Stimulated activated CD4-positive, alpha-beta T cell treated with anti-CD3 and anti-CD28 coated beads, Interleukin-15, amount 100 ng/mL, for 48 hours (primary cell): ENCODE measurements at regions not wholly inside any gene's neighbourhood (a gene's known extent, or its start where the extent isn't known, plus 50 kb on each side); places are given as distances from the start of the nearest gene placed in this dataset.
"Not testable (repeated sequence)": the region's sequence is repeated elsewhere in the genome, so short reads cannot be mapped to it uniquely, and the experiment has no call there.

ENCODE experiments used
- DNase-seq, 2 donors: peaks; one replicate each; pipeline ENCODE4 v3.0.0-alpha.2; 2020; ENCODE audit warnings: low read depth in 2 of 2

DNA sequence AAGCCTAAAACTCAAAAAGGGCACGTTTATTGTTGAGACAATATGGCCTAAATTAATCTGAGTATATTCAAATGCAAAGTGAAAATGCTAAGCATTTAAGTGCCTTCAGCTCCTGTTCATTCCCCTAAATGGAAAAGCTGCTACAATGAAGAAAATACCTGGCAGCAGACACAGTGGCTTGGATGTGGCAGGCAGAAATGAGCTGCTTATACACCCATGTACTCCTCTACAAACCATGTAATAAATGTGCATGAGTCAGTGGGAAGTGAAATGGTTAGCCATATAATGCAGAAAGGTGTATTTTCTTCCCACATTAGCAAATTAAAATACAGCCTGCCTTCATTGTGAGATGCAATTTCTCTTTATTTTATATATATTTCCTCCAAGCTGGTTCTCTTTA, 859.2 kb upstream of the SEMA6A start:
- no peak for DNase-seq

DNA sequence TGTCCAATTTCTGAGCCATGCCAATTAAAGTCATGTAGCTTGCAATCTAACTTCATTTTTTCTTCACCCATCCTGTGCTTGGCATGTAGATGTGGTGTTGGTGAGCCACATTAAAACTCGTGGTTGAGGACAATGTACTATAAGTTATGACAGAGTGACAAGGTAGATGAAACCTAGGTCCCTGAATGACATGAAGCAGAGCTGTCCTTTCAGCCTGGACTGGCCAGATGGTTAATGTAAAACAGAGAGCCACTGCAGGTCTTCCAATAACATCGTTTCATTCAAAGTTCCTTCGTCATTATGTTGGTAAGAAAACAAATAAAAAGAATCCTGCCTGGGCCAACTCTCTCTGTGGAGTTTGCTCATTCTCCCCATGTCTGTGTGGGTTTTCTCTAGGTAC, 856.5 kb upstream of the SEMA6A start:
- DNase-seq, result no peak

DNA sequence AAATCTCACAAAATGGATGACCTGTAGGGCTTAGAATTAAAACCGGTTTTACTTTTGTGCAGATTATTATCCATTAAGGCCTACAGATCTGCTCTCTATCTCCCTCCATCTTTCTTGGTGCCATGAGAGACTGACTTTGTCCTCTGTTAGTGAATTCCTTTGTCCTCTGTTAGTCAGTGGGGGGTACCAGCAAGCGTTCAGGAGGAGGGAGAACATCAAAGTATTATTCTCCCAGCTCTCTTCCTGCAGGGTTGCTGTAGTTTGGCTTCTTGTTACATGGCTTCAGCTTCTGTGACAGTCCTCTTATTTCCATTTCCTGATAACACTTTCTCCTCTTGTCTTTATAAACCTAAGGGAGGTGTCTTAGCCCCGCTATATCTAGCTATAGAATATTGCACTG, 850.5 kb upstream of the SEMA6A start:
- no peak for DNase-seq

- DNase-seq, result no peak
These were observed 849.9 kb upstream of the SEMA6A start for GRCh38 chr5:117424559-117424958.

DNA sequence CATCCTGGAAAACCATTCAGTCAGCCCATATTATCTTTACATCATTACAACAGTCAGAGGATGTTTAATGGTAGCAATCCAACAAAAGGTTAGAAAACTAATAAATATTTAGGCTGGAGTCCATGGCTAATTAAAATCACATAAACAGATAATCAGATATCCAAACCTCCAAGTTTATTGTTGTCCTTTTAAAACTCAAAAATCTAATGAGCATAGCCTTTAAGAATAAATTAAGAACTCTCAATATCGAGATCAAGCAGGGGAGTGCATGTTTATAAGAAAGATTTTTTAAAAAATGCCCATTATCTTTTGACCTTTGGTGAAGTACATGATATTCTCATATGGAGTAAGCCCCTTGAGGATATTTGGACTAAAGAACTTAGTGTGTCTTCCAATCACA, 842.9 kb upstream of the SEMA6A start:
- no peak for DNase-seq

GRCh38 chr5:117414926-117415325, 840.3 kb upstream of the SEMA6A start:
- DNase-seq, result no peak

DNA sequence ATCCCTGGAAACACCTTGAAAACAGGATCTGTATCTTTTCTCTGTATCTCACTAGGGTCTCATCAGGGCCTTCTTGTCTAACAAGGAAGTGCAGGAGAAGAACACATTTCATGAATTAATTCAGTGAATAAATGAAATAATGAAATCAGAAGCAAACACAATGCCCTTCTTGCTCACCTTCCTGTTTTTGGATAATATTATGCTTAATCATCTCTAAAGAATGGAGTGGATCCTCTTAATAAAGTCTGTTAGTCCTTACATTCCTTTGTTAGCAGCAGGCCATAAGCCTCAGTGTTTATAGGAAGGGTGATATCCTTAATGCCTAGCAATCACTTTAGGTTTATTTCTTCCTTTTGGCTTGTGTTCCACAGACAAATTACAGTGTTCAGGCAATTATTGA, 837.1 kb upstream of the SEMA6A start:
- no peak for DNase-seq

- no peak for DNase-seq
These were observed 830.6 kb upstream of the SEMA6A start for GRCh38 chr5:117405197-117405596.

DNA sequence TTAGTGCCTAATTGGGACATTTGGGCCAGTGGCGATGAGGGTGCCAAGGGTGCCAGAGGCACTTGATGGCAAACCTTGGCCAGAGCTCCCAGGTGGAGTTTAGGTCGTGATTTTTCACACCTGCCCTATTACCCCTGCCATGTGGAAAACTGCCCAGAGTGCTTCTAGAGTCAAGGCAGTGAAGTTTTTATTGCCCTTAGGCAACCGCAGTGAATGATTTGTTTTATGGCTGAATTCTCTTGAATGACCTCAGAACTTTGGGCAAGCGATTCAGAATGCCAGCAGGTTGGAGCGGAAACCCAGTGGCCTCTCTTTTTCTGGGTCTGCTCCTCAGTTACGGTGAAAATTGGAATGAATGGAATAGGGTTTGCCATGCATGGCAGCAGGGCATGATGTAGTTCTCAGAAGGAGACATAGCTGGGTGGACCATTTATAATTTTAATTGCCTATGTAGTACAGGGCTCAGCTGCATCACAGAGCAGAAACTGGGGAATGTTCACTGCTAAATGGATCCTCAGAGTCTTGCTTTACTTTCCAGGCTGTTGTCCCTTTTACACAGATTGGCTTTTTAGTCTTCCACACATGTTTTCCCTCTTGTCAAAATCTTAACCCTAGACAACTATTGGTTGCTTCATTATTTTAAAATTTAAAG, 820.0 kb upstream of the SEMA6A start:
- no peak for DNase-seq

DNA sequence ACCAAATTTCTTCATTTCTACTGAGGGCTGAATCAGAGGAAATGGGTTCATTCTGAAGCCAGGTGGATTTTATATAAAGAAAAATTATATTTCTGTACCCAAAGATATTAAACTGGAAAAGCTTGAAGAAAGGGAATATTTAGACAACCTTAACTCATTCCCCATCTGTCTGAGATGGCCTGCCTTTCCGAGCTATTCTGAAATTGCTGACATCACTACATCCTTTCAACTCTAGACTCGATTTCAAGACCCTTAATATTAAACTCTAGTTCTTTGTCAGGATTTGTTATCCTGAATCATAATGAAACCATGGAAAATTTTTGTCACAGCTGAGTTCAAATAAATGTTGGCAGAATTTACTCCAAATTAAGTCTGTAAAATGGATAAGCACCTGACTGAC, 818.5 kb upstream of the SEMA6A start:
- no peak for DNase-seq

GRCh38 chr5:117380316-117380715, 805.7 kb upstream of the SEMA6A start:
- DNase-seq, result no peak

- no peak for DNase-seq
These were observed 804.9 kb upstream of the SEMA6A start for GRCh38 chr5:117379521-117379920.

DNA sequence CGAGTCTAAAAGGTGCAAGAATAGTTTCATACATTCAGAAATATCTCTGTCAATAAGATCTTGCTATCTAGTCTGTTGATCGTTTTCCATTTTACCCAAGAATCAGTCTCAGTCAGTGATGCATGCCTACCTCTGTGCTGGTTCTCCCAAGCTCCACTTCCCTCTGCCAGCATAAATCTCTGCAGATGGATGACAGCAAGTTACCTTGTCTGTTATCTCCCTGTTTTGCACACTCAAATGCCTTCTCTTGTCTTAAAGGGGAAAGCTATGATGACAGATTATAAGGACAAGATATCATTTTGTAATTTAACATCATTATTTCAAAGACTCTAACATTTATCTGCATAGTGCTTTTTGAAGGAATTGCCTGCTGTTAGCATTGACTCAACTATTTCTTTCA, 802.1 kb upstream of the SEMA6A start:
- DNase-seq, result no peak

- DNase-seq, result no peak
These were observed 785.3 kb upstream of the SEMA6A start for GRCh38 chr5:117359895-117360294.

DNA sequence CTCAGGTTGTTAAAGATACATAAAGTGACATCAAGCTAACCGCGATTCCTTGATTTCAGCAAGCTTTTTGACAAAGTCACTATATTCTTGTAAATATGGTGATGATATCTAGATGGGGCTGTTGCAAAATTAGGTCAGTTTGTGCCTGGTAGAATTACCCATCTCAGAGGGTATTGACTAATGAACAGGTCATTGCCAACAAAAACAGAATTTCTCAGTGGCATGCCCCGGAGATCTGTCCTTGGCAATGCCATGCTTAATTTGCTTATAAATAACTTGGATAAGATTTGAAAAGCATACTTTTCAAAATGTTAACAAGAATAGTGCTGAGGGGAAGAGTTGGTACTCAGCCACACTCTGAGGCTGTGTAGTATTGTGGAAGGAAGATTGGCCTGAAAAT, 783.3 kb upstream of the SEMA6A start:
- DNase-seq, result no peak

GRCh38 chr5:117347280-117347679, 772.7 kb upstream of the SEMA6A start:
- no peak for DNase-seq

DNA sequence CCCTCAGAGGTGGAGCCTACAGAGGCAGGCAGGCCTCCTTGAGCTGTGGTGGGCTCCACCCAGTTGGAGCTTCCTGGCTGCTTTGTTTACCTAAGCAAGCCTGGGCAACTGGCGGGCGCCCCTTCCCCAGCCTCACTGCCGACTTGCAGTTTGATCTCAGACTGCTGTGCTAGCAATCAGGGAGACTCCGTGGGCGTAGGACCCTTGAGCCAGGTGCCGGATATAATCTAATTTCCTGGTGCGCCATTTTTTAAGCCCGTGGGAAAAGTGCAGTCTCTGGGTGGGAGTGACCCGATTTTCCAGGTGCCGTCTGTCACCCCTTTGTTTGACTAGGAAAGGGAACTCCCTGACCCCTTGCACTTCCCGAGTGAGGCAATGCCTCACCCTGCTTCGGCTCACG, 769.1 kb upstream of the SEMA6A start:
- DNase-seq, result not testable (repeated sequence)

- DNase-seq, result no peak
These were observed 762.6 kb upstream of the SEMA6A start for GRCh38 chr5:117337064-117337749.

DNA sequence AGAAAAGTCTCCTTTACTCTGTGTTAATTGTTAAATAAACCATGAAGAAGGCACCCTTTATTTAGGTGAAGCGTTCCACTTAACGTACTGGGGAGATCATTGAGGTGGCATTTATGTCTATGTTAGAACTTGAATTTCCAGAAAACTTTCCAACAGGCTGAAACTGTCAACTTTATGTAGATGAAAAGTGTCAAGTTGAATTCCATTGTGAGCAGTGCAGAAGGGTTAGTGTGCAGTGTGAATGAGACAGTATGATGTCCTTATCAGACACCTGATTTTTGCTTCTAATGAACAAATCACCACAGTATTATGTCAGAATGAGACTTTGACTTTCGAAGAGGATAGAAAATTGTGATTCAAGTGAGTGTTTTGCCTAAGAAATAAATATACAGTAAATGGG, 761.6 kb upstream of the SEMA6A start:
- DNase-seq, result no peak

DNA sequence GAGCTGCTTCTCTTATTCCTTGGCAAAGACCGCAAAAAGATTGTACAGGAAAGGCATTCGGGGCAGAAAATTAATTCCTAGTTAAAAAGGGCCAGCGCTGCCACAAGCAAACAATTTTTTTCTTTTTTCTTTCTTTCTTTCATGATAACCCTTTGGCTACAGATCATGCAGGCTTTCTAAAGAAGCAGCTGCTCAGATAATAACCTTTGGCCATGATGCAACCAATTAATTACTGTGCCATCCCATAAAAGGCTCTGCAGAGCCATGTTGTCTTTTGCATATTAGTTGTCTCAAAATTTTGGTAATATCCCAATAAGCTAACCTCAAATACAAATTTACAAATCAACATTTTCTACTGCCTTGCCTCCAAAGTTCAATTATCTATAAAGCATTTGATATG, 758.4 kb upstream of the SEMA6A start:
- no peak for DNase-seq

- DNase-seq, result no peak
These were observed 757.7 kb upstream of the SEMA6A start for GRCh38 chr5:117332341-117332740.

- DNase-seq, result no peak
These were observed 752.9 kb upstream of the SEMA6A start for GRCh38 chr5:117327511-117327910.

GRCh38 chr5:117326997-117327396, 752.4 kb upstream of the SEMA6A start:
- DNase-seq, result no peak

DNA sequence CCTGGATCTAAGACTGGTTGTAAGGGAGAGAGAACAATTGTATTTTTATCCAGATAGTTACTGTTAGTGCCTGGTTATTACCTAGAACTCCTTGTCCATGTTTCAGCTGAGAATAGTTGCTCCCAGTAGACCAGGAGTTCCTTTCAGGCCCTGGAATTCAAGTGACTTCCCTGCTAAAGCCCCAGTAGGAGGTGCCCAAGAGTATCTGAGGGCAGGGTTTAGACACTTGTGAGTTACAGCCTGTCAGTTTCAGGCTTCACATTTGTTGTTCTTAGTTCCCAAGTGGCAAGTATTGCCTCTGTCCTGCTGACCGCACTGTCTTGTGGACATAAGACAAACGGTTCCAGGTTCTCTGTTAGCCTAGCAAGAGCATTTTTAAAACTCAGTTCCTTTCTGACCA, 743.9 kb upstream of the SEMA6A start:
- no peak for DNase-seq
